ENCODE measurements at regions not wholly inside any gene's neighbourhood (a gene's known extent, or its start where the extent isn't known, plus 50 kb on each side); places are given as distances from the start of the nearest gene placed in this dataset.

GRCh38 chr5:93675460-93676450 lies 65.6 kb downstream of the POU5F2 start:
- no peak overlapping the region for H3K27ac Mint-ChIP-seq
- Histone ChIP-seq H3K27me3 (replicated peaks in 1 of 4; ENCODE audit: control extremely low read depth in 1 of 4, control insufficient read depth in 3 of 4, insufficient read depth in 4 of 4, low read length in 3 of 4) (no peaks in the 10 kb centered on the region), H3K36me3 (replicated peaks in 1 of 2; ENCODE audit: control extremely low read depth in 1 of 2, control insufficient read depth in 1 of 2, extremely low read depth in 1 of 2, insufficient read depth in 2 of 2, low read length in 1 of 2) (no peaks in the 10 kb centered on the region), H2AFZ (ENCODE audit: insufficient read depth, low read depth, low read length, poor library complexity, severe bottlenecking) (no peak overlapping the region), H3K4me2 (replicated peaks; ENCODE audit: low read depth, low read length, poor library complexity, severe bottlenecking) (no peak overlapping the region), H3K27ac (ENCODE audit: low read length in 2 of 2) (no peak overlapping the region), H4K20me1 (ENCODE audit: control insufficient read depth, insufficient read depth, low read length, poor library complexity, severe bottlenecking) (no peaks in the 10 kb centered on the region), H3K9ac (ENCODE audit: low read length) (no peak overlapping the region), H3K79me2 (ENCODE audit: control insufficient read depth, insufficient read depth, low read length) (no peaks in the 10 kb centered on the region), H3K4me3 (ENCODE audit: control extremely low read depth in 1 of 5, extremely low read depth in 1 of 5, insufficient read depth in 1 of 5, low read depth in 2 of 5, low read length in 4 of 5) (no peak overlapping the region), H3K9me3 (ENCODE audit: control extremely low read depth in 1 of 3, control insufficient read depth in 2 of 3, insufficient read depth in 1 of 3, low read length in 2 of 3) (peaks cover 0 to 14% (median 0%) of the 10 kb centered on the region in 3 donors), H3K4me1 (ENCODE audit: control insufficient read depth in 2 of 2, insufficient read depth in 2 of 2, low read length in 2 of 2) (peaks cover 3 to 6% of the 10 kb centered on the region in 2 donors)
- H3K4me3 Mint-ChIP-seq, result no peak overlapping the region
- no CpG with 5 or more reads among the region's 1 CpG for WGBS (ENCODE audit: insufficient coverage)
- POLR2A ChIA-PET, result no interaction called here
- intact Hi-C loops (cut with micrococcal nuclease), result no loop called here
- H3K4me1 Mint-ChIP-seq, result peaks cover 17% of the 10 kb centered on the region
- H3K9me3 Mint-ChIP-seq (ENCODE audit: insufficient read depth), result no peaks in the 10 kb centered on the region
- CTCF ChIA-PET, result no interaction called here
- no peak for ATAC-seq (ENCODE audit: low read depth)
- TF ChIP-seq EZH2 (IDR thresholded peaks at IDR 0.05; ENCODE audit: borderline replicate concordance, insufficient read depth, low read depth, low read length, poor library complexity, severe bottlenecking), result no peak
- TF ChIP-seq, protein P1, sequence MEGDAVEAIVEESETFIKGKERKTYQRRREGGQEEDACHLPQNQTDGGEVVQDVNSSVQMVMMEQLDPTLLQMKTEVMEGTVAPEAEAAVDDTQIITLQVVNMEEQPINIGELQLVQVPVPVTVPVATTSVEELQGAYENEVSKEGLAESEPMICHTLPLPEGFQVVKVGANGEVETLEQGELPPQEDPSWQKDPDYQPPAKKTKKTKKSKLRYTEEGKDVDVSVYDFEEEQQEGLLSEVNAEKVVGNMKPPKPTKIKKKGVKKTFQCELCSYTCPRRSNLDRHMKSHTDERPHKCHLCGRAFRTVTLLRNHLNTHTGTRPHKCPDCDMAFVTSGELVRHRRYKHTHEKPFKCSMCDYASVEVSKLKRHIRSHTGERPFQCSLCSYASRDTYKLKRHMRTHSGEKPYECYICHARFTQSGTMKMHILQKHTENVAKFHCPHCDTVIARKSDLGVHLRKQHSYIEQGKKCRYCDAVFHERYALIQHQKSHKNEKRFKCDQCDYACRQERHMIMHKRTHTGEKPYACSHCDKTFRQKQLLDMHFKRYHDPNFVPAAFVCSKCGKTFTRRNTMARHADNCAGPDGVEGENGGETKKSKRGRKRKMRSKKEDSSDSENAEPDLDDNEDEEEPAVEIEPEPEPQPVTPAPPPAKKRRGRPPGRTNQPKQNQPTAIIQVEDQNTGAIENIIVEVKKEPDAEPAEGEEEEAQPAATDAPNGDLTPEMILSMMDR (IDR thresholded peaks at IDR 0.05), result no peak
- no peaks in the 10 kb centered on the region for H3K27me3 Mint-ChIP-seq
- no peak for DNase-seq

DNA sequence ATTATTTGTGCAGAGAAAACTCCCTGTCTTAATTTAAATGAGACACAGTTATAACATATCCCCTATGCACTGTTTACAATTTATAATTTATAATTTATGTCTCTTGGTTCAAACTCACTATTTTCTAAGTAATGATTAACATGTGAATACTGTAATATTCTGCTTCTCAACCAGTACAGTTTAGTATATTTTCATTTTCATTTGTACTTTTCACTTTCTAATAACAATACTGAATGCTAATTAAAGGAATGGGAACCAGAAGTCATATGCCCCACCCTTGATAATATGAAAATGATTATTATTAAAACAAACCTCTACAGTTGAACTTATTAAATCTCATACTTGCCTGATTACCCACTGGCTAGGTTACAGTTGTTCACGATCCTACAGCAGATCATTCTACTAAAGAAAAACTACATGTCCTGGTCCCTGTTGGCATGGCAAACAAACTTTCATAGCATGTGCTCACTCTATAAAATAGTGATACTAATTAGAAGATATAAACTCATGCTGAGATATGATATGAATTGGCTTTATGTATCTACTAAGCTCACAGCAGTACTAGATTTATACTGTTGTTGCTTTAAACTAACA lies 66.4 kb downstream of the POU5F2 start:
- Histone ChIP-seq H3K4me1 (ENCODE audit: control insufficient read depth in 2 of 2, insufficient read depth in 2 of 2, low read length in 2 of 2) (peaks cover 3 to 6% of the 10 kb centered on the region in 2 donors), H3K4me2 (replicated peaks; ENCODE audit: low read depth, low read length, poor library complexity, severe bottlenecking) (no peak overlapping the region), H4K20me1 (ENCODE audit: control insufficient read depth, insufficient read depth, low read length, poor library complexity, severe bottlenecking) (no peaks in the 10 kb centered on the region), H3K4me3 (ENCODE audit: control extremely low read depth in 1 of 5, extremely low read depth in 1 of 5, insufficient read depth in 1 of 5, low read depth in 2 of 5, low read length in 4 of 5) (no peak overlapping the region), H3K36me3 (replicated peaks in 1 of 2; ENCODE audit: control extremely low read depth in 1 of 2, control insufficient read depth in 1 of 2, extremely low read depth in 1 of 2, insufficient read depth in 2 of 2, low read length in 1 of 2) (no peaks in the 10 kb centered on the region), H2AFZ (ENCODE audit: insufficient read depth, low read depth, low read length, poor library complexity, severe bottlenecking) (no peak overlapping the region), H3K9me3 (ENCODE audit: control extremely low read depth in 1 of 3, control insufficient read depth in 2 of 3, insufficient read depth in 1 of 3, low read length in 2 of 3) (peaks cover 0 to 14% (median 0%) of the 10 kb centered on the region in 3 donors), H3K9ac (ENCODE audit: low read length) (no peak overlapping the region), H3K27ac (ENCODE audit: low read length in 2 of 2) (no peak overlapping the region), H3K79me2 (ENCODE audit: control insufficient read depth, insufficient read depth, low read length) (no peaks in the 10 kb centered on the region), H3K27me3 (replicated peaks in 1 of 4; ENCODE audit: control extremely low read depth in 1 of 4, control insufficient read depth in 3 of 4, insufficient read depth in 4 of 4, low read length in 3 of 4) (no peaks in the 10 kb centered on the region)
- ATAC-seq (ENCODE audit: low read depth) (no peak), DNase-seq (no peak)
- H3K4me1 Mint-ChIP-seq, result peaks cover 17% of the 10 kb centered on the region
- no peaks in the 10 kb centered on the region for H3K27me3 Mint-ChIP-seq
- intact Hi-C loops (cut with micrococcal nuclease), result no loop called here
- TF ChIP-seq, protein P1 (IDR thresholded peaks at IDR 0.05), result no peak
- TF ChIP-seq EZH2 (IDR thresholded peaks at IDR 0.05; ENCODE audit: borderline replicate concordance, insufficient read depth, low read depth, low read length, poor library complexity, severe bottlenecking), result no peak
- no CpG with 5 or more reads among the region's 1 CpG for WGBS (ENCODE audit: insufficient coverage)
- POLR2A ChIA-PET, result no interaction called here
- H3K4me3 Mint-ChIP-seq, result no peak overlapping the region
- H3K27ac Mint-ChIP-seq, result no peak overlapping the region
- no peaks in the 10 kb centered on the region for H3K9me3 Mint-ChIP-seq (ENCODE audit: insufficient read depth)
- CTCF ChIA-PET, result interaction anchor here (1.0 kb wide), 1 partner anchor 9 kb away, joined by 3 read pairs; no protein-coding TSS in a partner anchor

All from B cell (primary cell).